HCT116 (cell line): ENCODE measurements at regions not wholly inside any gene's neighbourhood (a gene's known extent, or its start where the extent isn't known, plus 50 kb on each side); places are given as distances from the start of the nearest gene placed in this dataset.

Experiments used
- ATAC-seq: fragments of 200-7000 bp; cut with Tn5 transposase; 2 replicates; pipeline ENCODE4 v1.9.1; 2020; ENCODE audit warnings: mild to moderate bottlenecking, moderate library complexity
- BruUV-seq: library from RNA; stranded (reverse); fragments of 400-500 nt; replicated peaks from 2 replicates; lab custom pipeline; 2021; lab: Mats Ljungman, UMichigan
- CTCF ChIA-PET: fragments of 300-600 bp; sonication (Branson Sonifier 250); formaldehyde crosslinking; loops from one replicate; lab custom pipeline; 2021; ENCODE audit warnings: antibody characterized with exemption; lab: Charles Lee
- POLR2A ChIA-PET: fragments of 300-600, 350-600 bp; sonication (Branson Sonifier 250); formaldehyde crosslinking; loops from one replicate; lab custom pipeline; 2021; ENCODE audit warnings: antibody characterized with exemption; lab: Charles Lee
- RAD21 ChIA-PET, 2 experiments: fragments of 300-600 bp; sonication (Branson Sonifier 250); formaldehyde crosslinking; loops; one replicate each; lab custom pipeline; 2023; ENCODE audit warnings: low total read pairs in 2 of 2; ENCODE audit not compliant: uncharacterized antibody in 2 of 2, unreplicated experiment in 2 of 2, low non-redundant PET in 1 of 2; lab: Charles Lee
- DNase-seq: peaks from one replicate; pipeline ENCODE4 v3.0.0-alpha.2; 2010; ENCODE audit warnings: low read depth, low spot score
- H2AFZ ChIP-seq: fragments of 200-600 bp; shearing (Covaris generic), sonication (generic); 2 replicates; pipeline ENCODE4 v1.6.1; 2017; ENCODE audit warnings: low read depth, mixed run types, mixed read lengths, antibody characterized with exemption, low read length; ENCODE audit not compliant: poor library complexity, severe bottlenecking
- H3K27ac ChIP-seq: 2 replicates; pipeline ENCODE4 v1.5.1; 2012; ENCODE audit warnings: low read depth, low read length
- H3K27me3 ChIP-seq: fragments of 200-600 bp; sonication (generic); 2 replicates; pipeline ENCODE4 v1.6.1; 2016; ENCODE audit warnings: mixed run types, low read length, mixed read lengths; ENCODE audit not compliant: insufficient read depth
- H3K36me3 ChIP-seq, 2 experiments: fragments of 200-500 bp in 1 of 2; fragments of 200-600 bp in 1 of 2; sonication (Bioruptor generic) in 1 of 2; sonication (generic) in 1 of 2; 2 replicates each; pipeline versions ENCODE4 v1.5.1 to v1.6.1; 2014 to 2016; ENCODE audit warnings: low read length in 2 of 2, inconsistent platforms in 1 of 2, mixed read lengths in 1 of 2, mixed run types in 1 of 2; ENCODE audit not compliant: insufficient read depth in 2 of 2, control insufficient read depth in 1 of 2
- H3K4me1 ChIP-seq, 2 experiments: fragments of 200-600 bp in 1 of 2; sonication (generic) in 1 of 2; 2 replicates each; pipeline versions ENCODE4 v1.5.1 to v1.6.1; 2012 to 2017; ENCODE audit warnings: low read length in 2 of 2, inconsistent platforms in 1 of 2, mild to moderate bottlenecking in 1 of 2, mixed read lengths in 1 of 2, mixed run types in 1 of 2, moderate library complexity in 1 of 2; ENCODE audit not compliant: insufficient read depth in 2 of 2, control insufficient read depth in 1 of 2
- H3K4me2 ChIP-seq: fragments of 200-600 bp; sonication (generic); 2 replicates; pipeline ENCODE4 v1.6.1; 2017; ENCODE audit warnings: mixed run types, low read length, mixed read lengths
- H3K4me3 ChIP-seq, 2 experiments: fragments of 200-600 bp in 1 of 2; sonication (generic) in 1 of 2; replicated peaks in 1 of 2; 2 replicates each; pipeline ENCODE4 v1.5.1; 2011 to 2016; ENCODE audit warnings: low read length in 2 of 2, control low read depth in 1 of 2, low read depth in 1 of 2, mild to moderate bottlenecking in 1 of 2, mixed read lengths in 1 of 2, mixed run types in 1 of 2
- H3K79me2 ChIP-seq: fragments of 200-600 bp; sonication (generic); 2 replicates; pipeline ENCODE4 v1.6.1; 2017; ENCODE audit warnings: mild to moderate bottlenecking, mixed run types, low read length, moderate library complexity, mixed read lengths; ENCODE audit not compliant: insufficient read depth
- H3K9ac ChIP-seq: fragments of 200-600 bp; sonication (generic); 2 replicates; pipeline ENCODE4 v1.6.1; 2016; ENCODE audit warnings: low read length, mixed read lengths
- H3K9me2 ChIP-seq: fragments of 200-600 bp; sonication (generic), shearing (Covaris generic); 2 replicates; pipeline ENCODE4 v1.6.1; 2017; ENCODE audit warnings: mixed run types, mild to moderate bottlenecking, moderate library complexity; ENCODE audit not compliant: insufficient read depth
- H3K9me3 ChIP-seq, 2 experiments: fragments of 200-500 bp in 1 of 2; fragments of 200-600 bp in 1 of 2; sonication (Bioruptor generic) in 1 of 2; sonication (generic) in 1 of 2; 2 replicates each; pipeline ENCODE4 v1.6.1; 2014 to 2017; ENCODE audit warnings: low read length in 2 of 2, mixed read lengths in 2 of 2, inconsistent platforms in 1 of 2, low read depth in 1 of 2, mild to moderate bottlenecking in 1 of 2, mixed run types in 1 of 2, moderate library complexity in 1 of 2; ENCODE audit not compliant: control insufficient read depth in 1 of 2, insufficient read depth in 1 of 2
- H4K20me1 ChIP-seq: fragments of 200-600 bp; sonication (generic), shearing (Covaris generic); 2 replicates; pipeline ENCODE4 v1.6.1; 2017; ENCODE audit warnings: mixed run types, mild to moderate bottlenecking, moderate library complexity; ENCODE audit not compliant: insufficient read depth
- CTCF ChIP-seq, 3 experiments: fragments of 200-600 bp in 1 of 3; sonication (generic) in 1 of 3; IDR thresholded peaks in 2 of 3; conservative IDR thresholded peaks in 1 of 3; 2 replicates each; pipeline ENCODE4 v1.5.1; 2012 to 2017; ENCODE audit warnings: low read depth in 2 of 3, low read length in 2 of 3, antibody characterized with exemption in 1 of 3, borderline replicate concordance in 1 of 3, control low read depth in 1 of 3, mild to moderate bottlenecking in 1 of 3, mixed read lengths in 1 of 3, mixed run types in 1 of 3, moderate library complexity in 1 of 3; ENCODE audit not compliant: insufficient read depth in 1 of 3
- ELF1 ChIP-seq: IDR thresholded peaks from 2 replicates; pipeline ENCODE4 v1.6.1; 2012; ENCODE audit warnings: low read depth, borderline replicate concordance
- EZH2phosphoT487 ChIP-seq: fragments of 200-600 bp; IDR thresholded peaks from 2 replicates; pipeline ENCODE4 v1.6.1; 2018; ENCODE audit warnings: antibody characterized with exemption, borderline replicate concordance
- JUND ChIP-seq: IDR thresholded peaks from 2 replicates; pipeline ENCODE4 v1.6.1; 2012
- POLR2A ChIP-seq: IDR thresholded peaks from 2 replicates; pipeline ENCODE4 v1.7.0; 2011; ENCODE audit warnings: borderline replicate concordance; ENCODE audit not compliant: insufficient read depth, insufficient read length; ENCODE audit errors: extremely low read depth
- SRF ChIP-seq: IDR thresholded peaks from 2 replicates; pipeline ENCODE4 v1.6.1; 2012; ENCODE audit warnings: low read depth
- ZNF274 ChIP-seq: fragments of 200-500 bp; sonication (Bioruptor generic); IDR thresholded peaks from 2 replicates; pipeline ENCODE4 v1.6.1; 2014; ENCODE audit warnings: mild to moderate bottlenecking, low read depth, low read length, inconsistent platforms
- intact Hi-C: fragments of 100-400 bp; cut with micrococcal nuclease; formaldehyde crosslinking; loops from 2 replicates; pipeline ENCODE4 v1.10.0; 2022
- TF ChIP-seq, protein P1 (sequence below): IDR thresholded peaks from 2 replicates; pipeline ENCODE4 v1.6.1; 2012

GRCh38 chr12:84421103-84421502 is 491.5 kb downstream of the SLC6A15 start:
- TF ChIP-seq ELF1, result no peak
- TF ChIP-seq CTCF (IDR thresholded peaks at IDR 0.05 in 2 of 3, conservative IDR thresholded peaks at IDR 0.05 in 1 of 3; ENCODE audit: borderline replicate concordance in 1 of 3, insufficient read depth in 1 of 3, low read depth in 2 of 3, low read length in 2 of 3), result no peak
- TF ChIP-seq EZH2phosphoT487, result no peak
- TF ChIP-seq JUND, result no peak
- no peak overlapping the region for H3K9ac ChIP-seq
- no peak overlapping the region for H3K27ac ChIP-seq
- no peak overlapping the region for H3K4me2 ChIP-seq
- RAD21 ChIA-PET, result no interaction called here
- no peaks in the 10 kb centered on the region for H3K9me3 ChIP-seq
- intact Hi-C loops, result no loop called here
- DNase-seq, result no peak
- CTCF ChIA-PET, result no interaction called here
- H2AFZ ChIP-seq, result peak overlapping the region; percentile 40
- no peaks in the 10 kb centered on the region for H4K20me1 ChIP-seq
- H3K27me3 ChIP-seq, result no peaks in the 10 kb centered on the region
- H3K36me3 ChIP-seq, result no peaks in the 10 kb centered on the region
- ATAC-seq, result no peak
- BruUV-seq, result no TSS peak
- POLR2A ChIA-PET, result no interaction called here
- H3K4me1 ChIP-seq, result no peaks in the 10 kb centered on the region
- H3K79me2 ChIP-seq, result no peaks in the 10 kb centered on the region
- H3K9me2 ChIP-seq, result no peaks in the 10 kb centered on the region; the same call in 1 of the 2 replicates
- no peak overlapping the region for H3K4me3 ChIP-seq

- ATAC-seq (no peak), DNase-seq (no peak)
- no peak overlapping the region for H3K27ac ChIP-seq
- BruUV-seq, result no TSS peak
- no peaks in the 10 kb centered on the region for H3K79me2 ChIP-seq
- no peaks in the 10 kb centered on the region for H3K27me3 ChIP-seq
- no peaks in the 10 kb centered on the region for H3K9me2 ChIP-seq
- no peaks in the 10 kb centered on the region for H3K4me1 ChIP-seq
- TF ChIP-seq, protein P1, sequence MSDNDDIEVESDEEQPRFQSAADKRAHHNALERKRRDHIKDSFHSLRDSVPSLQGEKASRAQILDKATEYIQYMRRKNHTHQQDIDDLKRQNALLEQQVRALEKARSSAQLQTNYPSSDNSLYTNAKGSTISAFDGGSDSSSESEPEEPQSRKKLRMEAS, result no peak
- TF ChIP-seq POLR2A (no peak), CTCF (IDR thresholded peaks at IDR 0.05 in 2 of 3, conservative IDR thresholded peaks at IDR 0.05 in 1 of 3; ENCODE audit: borderline replicate concordance in 1 of 3, insufficient read depth in 1 of 3, low read depth in 2 of 3, low read length in 2 of 3) (no peak), ELF1 (no peak), ZNF274 (no peak), JUND (no peak), SRF (no peak)
- no peaks in the 10 kb centered on the region for H3K9me3 ChIP-seq
- no peak overlapping the region for H3K9ac ChIP-seq
- H3K36me3 ChIP-seq, result no peaks in the 10 kb centered on the region
- ChIA-PET POLR2A (no interaction called here), CTCF (no interaction called here), RAD21 (no interaction called here)
- H3K4me2 ChIP-seq, result no peak overlapping the region
- no peak overlapping the region for H3K4me3 ChIP-seq
- intact Hi-C loops, result no loop called here
- no peak overlapping the region for H2AFZ ChIP-seq
- no peaks in the 10 kb centered on the region for H4K20me1 ChIP-seq
Observed at GRCh38 chr12:84416626-84417025, 496.0 kb downstream of the SLC6A15 start.
